ENCODE measurements at regions not wholly inside any gene's neighbourhood (a gene's known extent, or its start where the extent isn't known, plus 50 kb on each side); places are given as distances from the start of the nearest gene placed in this dataset.

- Histone ChIP-seq H3K36me3 (ENCODE audit: insufficient read depth, low read length) (peaks cover under 1% of the 10 kb centered on the region), H3K4me1 (ENCODE audit: insufficient read depth, low read length) (peaks cover 19% of the 10 kb centered on the region), H3K9me3 (ENCODE audit: low read length) (peaks cover 7% of the 10 kb centered on the region), H3K9ac (ENCODE audit: low read length) (no peak overlapping the region), H3K27me3 (ENCODE audit: control insufficient read depth in 1 of 2, insufficient read depth in 2 of 2, low read length in 2 of 2) (no peaks in the 10 kb centered on the region), H3K27ac (ENCODE audit: low read depth, low read length) (no peak overlapping the region), H3K4me3 (ENCODE audit: low read depth in 1 of 2, low read length in 2 of 2) (no peak overlapping the region)
Measured at GRCh38 chr3:64935971-64936370, 248.2 kb upstream of the ADAMTS9 start.

DNA sequence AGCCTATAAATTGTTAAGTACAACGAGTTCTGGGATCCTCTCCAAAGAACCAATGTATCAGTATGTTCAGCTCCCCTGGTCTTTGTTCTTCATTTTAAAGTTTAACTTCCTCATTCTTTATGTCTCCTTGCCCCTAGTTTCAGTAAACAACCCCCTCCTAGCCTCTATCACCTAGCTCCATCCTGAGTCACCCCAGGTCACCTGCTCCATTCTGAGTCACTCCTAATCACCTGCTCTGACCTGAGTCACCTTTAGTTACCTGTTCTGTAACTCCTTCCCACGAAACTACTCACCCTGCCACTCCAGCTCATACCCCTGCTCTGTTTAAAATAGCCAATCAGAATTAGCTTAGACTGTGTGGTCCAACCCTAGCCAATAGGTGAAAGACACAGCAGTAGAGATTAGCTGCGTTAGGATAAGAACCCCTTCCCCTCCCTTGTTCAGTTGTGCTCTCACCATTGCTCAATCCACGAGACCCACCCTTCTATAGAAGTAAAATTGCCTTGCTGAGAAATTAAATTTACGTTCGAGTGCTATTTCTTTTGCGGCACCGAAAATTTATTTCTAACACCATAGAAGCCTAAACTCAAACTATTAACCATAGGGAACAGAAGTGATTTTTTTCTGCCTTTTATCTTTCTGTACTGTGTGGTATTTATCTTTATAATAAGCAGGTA is 245.0 kb upstream of the ADAMTS9 start:
- peaks cover 5% of the 10 kb centered on the region for H3K36me3 ChIP-seq (ENCODE audit: insufficient read depth, low read length)
- no peak overlapping the region for H3K27ac ChIP-seq (ENCODE audit: low read depth, low read length)
- no peaks in the 10 kb centered on the region for H3K27me3 ChIP-seq (ENCODE audit: control insufficient read depth in 1 of 2, insufficient read depth in 2 of 2, low read length in 2 of 2)

GRCh38 chr3:64932016-64932518 is 244.3 kb upstream of the ADAMTS9 start:
- Histone ChIP-seq H3K27ac (ENCODE audit: low read depth, low read length) (no peak overlapping the region), H3K9ac (ENCODE audit: low read length) (no peak overlapping the region), H3K36me3 (ENCODE audit: insufficient read depth, low read length) (peaks cover 5% of the 10 kb centered on the region), H3K4me1 (ENCODE audit: insufficient read depth, low read length) (peaks cover 14% of the 10 kb centered on the region), H3K4me3 (ENCODE audit: low read depth in 1 of 2, low read length in 2 of 2) (no peak overlapping the region), H3K9me3 (ENCODE audit: low read length) (peaks cover 7% of the 10 kb centered on the region), H3K27me3 (ENCODE audit: control insufficient read depth in 1 of 2, insufficient read depth in 2 of 2, low read length in 2 of 2) (no peaks in the 10 kb centered on the region)

More for the DNA sequence above, 245.0 kb upstream of the ADAMTS9 start:
- no peak overlapping the region for H3K4me3 ChIP-seq (ENCODE audit: low read depth in 1 of 2, low read length in 2 of 2)
- peaks cover 7% of the 10 kb centered on the region for H3K9me3 ChIP-seq (ENCODE audit: low read length)
- H3K9ac ChIP-seq (ENCODE audit: low read length), result no peak overlapping the region
- H3K4me1 ChIP-seq (ENCODE audit: insufficient read depth, low read length), result peaks cover 14% of the 10 kb centered on the region

GRCh38 chr3:64930891-64931290 is 243.1 kb upstream of the ADAMTS9 start:
- no peak overlapping the region for H3K27ac ChIP-seq (ENCODE audit: low read depth, low read length)
- H3K36me3 ChIP-seq (ENCODE audit: insufficient read depth, low read length), result peaks cover 7% of the 10 kb centered on the region

GRCh38 chr3:64928683-64929082 is 240.9 kb upstream of the ADAMTS9 start:
- H3K4me1 ChIP-seq (ENCODE audit: insufficient read depth, low read length), result peaks cover 13% of the 10 kb centered on the region
- H3K36me3 ChIP-seq (ENCODE audit: insufficient read depth, low read length), result peaks cover 9% of the 10 kb centered on the region
- peaks cover 7% of the 10 kb centered on the region for H3K9me3 ChIP-seq (ENCODE audit: low read length)
- no peaks in the 10 kb centered on the region for H3K27me3 ChIP-seq (ENCODE audit: control insufficient read depth in 1 of 2, insufficient read depth in 2 of 2, low read length in 2 of 2)
- no peak overlapping the region for H3K27ac ChIP-seq (ENCODE audit: low read depth, low read length)
- no peak overlapping the region for H3K4me3 ChIP-seq (ENCODE audit: low read depth in 1 of 2, low read length in 2 of 2)
- H3K9ac ChIP-seq (ENCODE audit: low read length), result no peak overlapping the region

More at GRCh38 chr3:64930891-64931290, 243.1 kb upstream of the ADAMTS9 start:
- Histone ChIP-seq H3K4me1 (ENCODE audit: insufficient read depth, low read length) (peaks cover 6% of the 10 kb centered on the region), H3K4me3 (ENCODE audit: low read depth in 1 of 2, low read length in 2 of 2) (no peak overlapping the region), H3K27me3 (ENCODE audit: control insufficient read depth in 1 of 2, insufficient read depth in 2 of 2, low read length in 2 of 2) (no peaks in the 10 kb centered on the region), H3K9ac (ENCODE audit: low read length) (no peak overlapping the region), H3K9me3 (ENCODE audit: low read length) (peaks cover 7% of the 10 kb centered on the region)

DNA sequence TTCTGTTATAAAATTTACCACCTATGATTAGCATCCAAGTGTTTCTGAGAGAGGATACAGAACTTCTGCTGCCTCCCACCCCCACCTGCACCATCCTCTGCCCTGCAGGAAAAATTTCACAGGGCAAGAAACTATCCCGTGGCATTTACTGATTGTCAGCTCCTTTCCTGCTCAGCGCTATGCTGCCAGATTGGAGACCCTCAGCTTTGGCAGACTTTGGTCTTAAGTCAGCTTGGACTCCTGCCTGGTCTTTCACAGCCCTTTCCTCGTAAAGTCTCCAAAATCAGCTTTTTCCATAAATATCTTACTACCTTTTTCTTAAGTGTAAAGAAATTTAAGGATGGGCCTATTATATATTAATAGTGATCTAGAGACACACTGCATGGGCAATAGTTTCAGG is 239.9 kb upstream of the ADAMTS9 start:
- H3K27me3 ChIP-seq (ENCODE audit: control insufficient read depth in 1 of 2, insufficient read depth in 2 of 2, low read length in 2 of 2), result no peaks in the 10 kb centered on the region
- H3K27ac ChIP-seq (ENCODE audit: low read depth, low read length), result no peak overlapping the region
- peaks cover 3% of the 10 kb centered on the region for H3K9me3 ChIP-seq (ENCODE audit: low read length)
- peaks cover 16% of the 10 kb centered on the region for H3K4me1 ChIP-seq (ENCODE audit: insufficient read depth, low read length)
- H3K36me3 ChIP-seq (ENCODE audit: insufficient read depth, low read length), result peaks cover 9% of the 10 kb centered on the region
- no peak overlapping the region for H3K4me3 ChIP-seq (ENCODE audit: low read depth in 1 of 2, low read length in 2 of 2)
- no peak overlapping the region for H3K9ac ChIP-seq (ENCODE audit: low read length)

GRCh38 chr3:64925575-64925974 is 237.8 kb upstream of the ADAMTS9 start:
- Histone ChIP-seq H3K36me3 (ENCODE audit: insufficient read depth, low read length) (peaks cover 9% of the 10 kb centered on the region), H3K27ac (ENCODE audit: low read depth, low read length) (no peak overlapping the region), H3K4me3 (ENCODE audit: low read depth in 1 of 2, low read length in 2 of 2) (no peak overlapping the region), H3K9ac (ENCODE audit: low read length) (no peak overlapping the region), H3K27me3 (ENCODE audit: control insufficient read depth in 1 of 2, insufficient read depth in 2 of 2, low read length in 2 of 2) (no peaks in the 10 kb centered on the region), H3K4me1 (ENCODE audit: insufficient read depth, low read length) (peaks cover 16% of the 10 kb centered on the region), H3K9me3 (ENCODE audit: low read length) (no peaks in the 10 kb centered on the region)

- no peaks in the 10 kb centered on the region for H3K27me3 ChIP-seq (ENCODE audit: control insufficient read depth in 1 of 2, insufficient read depth in 2 of 2, low read length in 2 of 2)
- H3K27ac ChIP-seq (ENCODE audit: low read depth, low read length), result no peak overlapping the region
- no peaks in the 10 kb centered on the region for H3K9me3 ChIP-seq (ENCODE audit: low read length)
Measured at GRCh38 chr3:64924961-64925360, 237.2 kb upstream of the ADAMTS9 start.

DNA sequence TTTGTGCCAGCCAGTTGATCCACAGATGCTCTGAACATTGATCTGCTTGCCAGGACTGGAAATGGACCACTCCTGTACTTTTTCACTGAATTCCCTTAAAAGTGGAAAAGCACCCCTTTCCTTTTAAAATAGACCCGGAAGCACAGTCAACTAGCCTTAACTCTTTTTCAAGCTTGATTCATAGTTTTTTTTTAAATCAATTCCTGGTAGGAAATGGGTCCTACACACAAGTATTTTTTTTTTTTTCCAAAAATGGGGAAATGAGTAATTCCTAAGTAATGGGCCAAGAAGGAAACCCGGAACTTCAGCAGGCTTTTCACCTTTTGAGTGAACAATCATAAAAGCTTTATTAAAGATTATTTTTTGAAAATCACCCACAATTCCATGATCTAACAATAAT is 234.4 kb upstream of the ADAMTS9 start:
- Histone ChIP-seq H3K27me3 (ENCODE audit: control insufficient read depth in 1 of 2, insufficient read depth in 2 of 2, low read length in 2 of 2) (no peaks in the 10 kb centered on the region), H3K9ac (ENCODE audit: low read length) (no peak overlapping the region), H3K4me3 (ENCODE audit: low read depth in 1 of 2, low read length in 2 of 2) (no peak overlapping the region), H3K4me1 (ENCODE audit: insufficient read depth, low read length) (peaks cover 16% of the 10 kb centered on the region), H3K36me3 (ENCODE audit: insufficient read depth, low read length) (peaks cover 4% of the 10 kb centered on the region), H3K9me3 (ENCODE audit: low read length) (no peaks in the 10 kb centered on the region), H3K27ac (ENCODE audit: low read depth, low read length) (no peak overlapping the region)

More at GRCh38 chr3:64924961-64925360, 237.2 kb upstream of the ADAMTS9 start:
- H3K4me3 ChIP-seq (ENCODE audit: low read depth in 1 of 2, low read length in 2 of 2), result no peak overlapping the region
- H3K36me3 ChIP-seq (ENCODE audit: insufficient read depth, low read length), result peaks cover 9% of the 10 kb centered on the region
- no peak overlapping the region for H3K9ac ChIP-seq (ENCODE audit: low read length)
- H3K4me1 ChIP-seq (ENCODE audit: insufficient read depth, low read length), result peaks cover 16% of the 10 kb centered on the region

DNA sequence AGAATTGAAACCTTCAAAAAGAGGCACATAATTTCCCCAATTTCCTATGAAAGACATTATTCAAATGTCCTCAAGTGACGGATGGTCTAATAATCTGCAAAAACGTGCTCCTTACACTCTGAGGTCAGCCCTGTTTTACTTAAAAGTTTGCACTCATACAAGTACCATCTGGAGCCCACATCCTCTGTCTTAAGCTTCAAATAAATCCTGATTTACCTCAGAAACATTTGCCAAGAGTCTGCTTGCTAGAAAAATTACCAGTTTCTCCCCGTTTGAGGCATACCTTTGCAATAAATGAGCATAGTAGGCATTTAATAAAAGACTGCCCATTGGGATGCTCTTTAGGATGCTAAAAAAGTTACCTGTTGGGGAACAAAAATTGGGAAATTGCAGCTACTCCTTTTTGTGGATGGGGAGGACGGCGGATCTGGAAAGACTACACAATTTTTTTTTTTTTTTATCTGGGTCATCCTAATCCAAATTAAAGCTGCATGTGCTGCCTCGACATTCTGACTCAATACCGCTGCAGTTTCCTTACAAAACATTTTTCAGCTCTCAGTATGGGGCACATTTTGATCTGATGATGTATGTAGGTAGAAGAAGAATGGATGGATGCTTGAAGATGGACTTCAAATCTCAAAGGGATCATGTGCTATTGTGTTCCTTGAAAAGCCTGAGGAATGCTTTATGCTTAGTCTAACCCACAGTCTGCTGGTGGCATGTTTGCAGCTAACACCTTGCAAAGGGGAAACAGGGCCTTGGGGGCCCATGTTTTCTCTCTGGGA is 233.7 kb upstream of the ADAMTS9 start:
- peaks cover 16% of the 10 kb centered on the region for H3K4me1 ChIP-seq (ENCODE audit: insufficient read depth, low read length)
- H3K27ac ChIP-seq (ENCODE audit: low read depth, low read length), result no peak overlapping the region
- H3K4me3 ChIP-seq (ENCODE audit: low read depth in 1 of 2, low read length in 2 of 2), result no peak overlapping the region

DNA sequence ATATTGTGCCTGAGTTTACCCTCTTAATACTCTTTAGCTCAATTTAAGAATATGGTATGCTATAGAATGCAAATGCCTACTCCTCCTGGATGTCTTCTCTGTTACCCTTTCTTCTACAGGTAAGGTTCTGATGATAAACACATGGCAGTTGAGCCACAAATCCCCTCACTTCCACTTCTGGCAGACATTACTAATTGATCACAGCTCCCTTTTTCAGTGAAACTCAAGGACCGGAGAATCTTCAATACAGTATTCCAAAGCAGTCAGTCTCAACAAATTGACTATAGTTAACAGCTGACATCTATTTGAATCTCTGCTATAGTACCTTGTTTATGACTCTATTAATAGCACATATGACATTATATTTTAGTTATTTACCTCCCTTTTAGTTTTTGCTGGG is 232.1 kb upstream of the ADAMTS9 start:
- H3K4me3 ChIP-seq (ENCODE audit: low read depth in 1 of 2, low read length in 2 of 2), result no peak overlapping the region
- H3K27ac ChIP-seq (ENCODE audit: low read depth, low read length), result no peak overlapping the region
- no peak overlapping the region for H3K9ac ChIP-seq (ENCODE audit: low read length)
- peaks cover 21% of the 10 kb centered on the region for H3K4me1 ChIP-seq (ENCODE audit: insufficient read depth, low read length)
- H3K36me3 ChIP-seq (ENCODE audit: insufficient read depth, low read length), result no peaks in the 10 kb centered on the region
- H3K27me3 ChIP-seq (ENCODE audit: control insufficient read depth in 1 of 2, insufficient read depth in 2 of 2, low read length in 2 of 2), result no peaks in the 10 kb centered on the region
- H3K9me3 ChIP-seq (ENCODE audit: low read length), result no peaks in the 10 kb centered on the region

More for the DNA sequence above, 233.7 kb upstream of the ADAMTS9 start:
- peaks cover 4% of the 10 kb centered on the region for H3K36me3 ChIP-seq (ENCODE audit: insufficient read depth, low read length)
- H3K27me3 ChIP-seq (ENCODE audit: control insufficient read depth in 1 of 2, insufficient read depth in 2 of 2, low read length in 2 of 2), result no peaks in the 10 kb centered on the region
- no peak overlapping the region for H3K9ac ChIP-seq (ENCODE audit: low read length)
- H3K9me3 ChIP-seq (ENCODE audit: low read length), result no peaks in the 10 kb centered on the region
